ENCODE measurements at regions not wholly inside any gene's neighbourhood (a gene's known extent, or its start where the extent isn't known, plus 50 kb on each side); places are given as distances from the start of the nearest gene placed in this dataset.
"Not testable (repeated sequence)": the region's sequence is repeated elsewhere in the genome, so short reads cannot be mapped to it uniquely, and the experiment has no call there.

DNA sequence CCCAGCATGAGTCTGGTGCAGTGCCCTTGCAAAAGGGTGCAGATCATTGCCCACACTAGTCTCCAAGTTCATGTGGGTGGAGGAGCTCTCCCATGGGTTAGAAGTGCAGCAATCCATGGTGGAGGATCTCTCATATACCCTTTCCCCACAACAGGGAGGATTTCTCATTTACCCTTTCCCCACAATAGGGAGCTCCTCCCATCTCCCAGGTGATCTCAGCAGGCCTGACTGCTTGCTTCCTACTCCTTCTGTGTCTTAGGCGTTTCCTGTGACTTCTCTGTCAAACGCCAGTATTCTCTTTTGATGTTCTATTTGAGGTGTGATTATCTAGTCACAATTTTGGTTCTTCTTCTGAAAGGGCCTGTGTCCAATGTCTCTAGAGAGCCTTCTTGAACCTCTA, 133.8 kb upstream of the RFX3 start:
- no peak for DNase-seq

DNA sequence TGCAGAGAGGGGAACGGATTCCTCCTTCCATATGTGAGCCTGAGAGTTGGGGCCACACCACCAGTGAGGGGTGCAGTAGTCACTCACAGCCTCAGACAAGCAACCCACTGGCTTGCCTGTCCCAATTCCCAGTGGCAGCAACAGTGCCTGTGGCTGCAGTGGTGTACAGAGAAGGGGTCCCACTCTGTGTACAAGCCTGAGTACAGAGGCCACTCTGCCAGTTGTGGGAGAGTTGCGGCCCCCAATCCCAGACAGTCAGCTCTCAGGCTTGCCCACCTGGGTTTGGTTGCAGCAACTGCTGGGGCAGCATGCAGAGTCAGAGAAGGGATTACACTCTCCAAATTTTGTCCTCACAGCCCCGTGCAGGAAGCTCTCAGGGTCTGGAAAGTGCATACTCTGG, 133.2 kb upstream of the RFX3 start:
- no peak for DNase-seq

DNA sequence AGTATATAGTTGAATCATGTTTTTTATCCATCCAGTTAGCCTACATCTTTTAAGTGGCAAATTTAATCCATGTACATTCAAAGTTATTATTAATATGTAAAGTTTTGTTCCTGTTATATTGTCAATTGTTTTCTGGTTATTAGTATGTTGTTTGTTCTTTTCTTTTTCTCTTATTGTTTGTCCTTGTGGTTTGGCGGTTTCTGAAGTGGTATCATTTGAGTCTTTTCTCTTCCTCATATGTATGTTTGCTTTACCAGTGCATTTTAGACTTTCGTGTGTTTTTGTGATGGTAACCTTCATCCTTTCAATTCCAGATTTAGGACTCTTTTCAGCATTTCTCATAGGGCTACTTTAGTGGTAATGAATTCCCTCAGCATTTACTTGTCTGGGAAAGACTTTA, 130.4 kb upstream of the RFX3 start:
- DNase-seq = no peak

DNA sequence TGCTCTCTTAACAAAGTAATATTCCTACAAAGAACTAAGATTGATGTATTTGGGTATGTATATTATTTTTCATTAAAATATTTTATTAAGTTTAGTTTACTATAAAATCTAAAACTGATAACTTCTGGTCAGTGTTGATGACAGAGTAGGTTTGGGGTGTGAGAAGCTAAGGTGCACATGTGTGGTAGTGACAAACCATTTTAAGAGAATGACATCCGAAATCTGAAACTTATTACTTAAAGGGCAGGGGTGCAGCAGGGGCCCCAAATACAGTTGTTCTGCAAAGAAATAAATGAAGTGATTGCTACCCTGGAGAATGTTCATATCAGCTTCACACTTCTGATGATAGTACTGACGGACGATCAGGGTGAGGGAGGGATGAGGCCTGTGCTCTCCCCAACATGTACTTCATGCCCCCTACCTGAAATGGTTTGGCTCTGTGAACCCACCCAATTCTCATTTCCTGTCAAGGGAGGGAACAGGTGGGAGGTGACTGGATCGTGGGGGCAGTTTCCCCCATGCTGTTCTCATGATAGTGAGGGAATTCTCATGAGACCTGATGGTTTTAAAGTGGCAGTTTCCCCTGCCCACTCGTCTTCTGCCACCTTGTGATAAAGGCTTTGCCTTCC, 125.3 kb upstream of the RFX3 start:
- no peak for DNase-seq

DNA sequence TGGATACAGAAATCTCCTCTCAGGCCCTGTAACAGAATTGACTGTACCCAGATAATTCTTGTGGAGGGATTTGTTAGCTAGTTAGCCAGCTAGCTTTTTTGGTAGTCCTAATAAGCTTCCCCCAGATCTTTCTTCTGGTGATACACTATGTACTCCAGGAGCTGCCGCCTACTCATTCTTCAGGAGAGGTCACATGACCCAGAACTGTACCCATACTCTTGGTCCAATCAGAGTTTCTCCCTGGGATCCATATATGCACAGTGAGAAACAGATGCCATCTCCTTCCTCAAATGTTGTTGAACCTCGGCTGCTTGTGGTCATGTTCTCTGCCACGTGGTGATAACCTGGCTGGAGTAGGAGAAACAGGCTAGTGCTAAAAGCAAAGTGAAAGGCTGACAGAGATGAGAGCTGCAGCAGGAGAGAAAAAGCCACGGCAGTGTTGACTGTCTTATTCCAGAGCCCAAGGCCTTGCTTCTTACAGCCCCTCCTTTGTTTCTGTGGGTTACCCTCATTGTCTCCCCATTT, 123.0 kb upstream of the RFX3 start:
- DNase-seq = no peak

DNA sequence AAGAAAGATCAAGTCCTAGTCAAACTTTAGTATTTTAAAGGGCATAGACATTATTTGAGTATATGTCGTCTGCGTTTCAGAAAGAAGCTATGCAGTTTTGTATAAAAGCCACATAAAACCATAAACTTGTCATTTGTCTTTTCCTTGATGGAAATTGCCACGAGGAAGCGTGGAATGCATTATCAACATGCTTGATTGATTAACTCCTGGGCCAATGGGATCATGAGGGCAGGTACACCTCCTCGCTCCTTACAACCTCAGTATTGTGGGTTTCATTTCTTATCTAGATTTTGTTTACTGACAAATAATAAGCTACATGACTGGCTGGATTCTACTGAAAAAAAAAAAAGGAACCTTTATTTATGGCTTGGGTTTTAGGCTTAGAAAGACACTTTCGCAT, 122.5 kb upstream of the RFX3 start:
- DNase-seq = no peak

DNA sequence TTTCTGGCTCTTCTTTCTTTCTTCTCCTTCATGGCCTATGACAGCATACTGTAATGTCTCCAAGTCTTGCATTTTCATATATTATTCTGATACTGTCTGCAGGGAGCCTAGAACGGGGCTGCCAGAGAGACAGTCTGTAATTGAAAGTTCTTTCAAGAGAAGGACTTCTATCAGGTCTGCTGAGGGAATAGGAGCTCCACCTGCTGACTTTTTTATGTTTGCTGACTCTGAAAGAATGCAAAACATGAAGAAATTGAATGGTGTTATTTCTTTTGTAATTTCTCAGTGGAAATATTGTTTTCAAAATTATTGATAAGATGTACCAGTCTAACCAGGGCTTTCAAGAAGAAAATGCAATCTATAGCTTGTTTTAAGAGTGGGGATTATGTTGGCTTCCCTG, 121.9 kb upstream of the RFX3 start:
- no peak for DNase-seq

DNA sequence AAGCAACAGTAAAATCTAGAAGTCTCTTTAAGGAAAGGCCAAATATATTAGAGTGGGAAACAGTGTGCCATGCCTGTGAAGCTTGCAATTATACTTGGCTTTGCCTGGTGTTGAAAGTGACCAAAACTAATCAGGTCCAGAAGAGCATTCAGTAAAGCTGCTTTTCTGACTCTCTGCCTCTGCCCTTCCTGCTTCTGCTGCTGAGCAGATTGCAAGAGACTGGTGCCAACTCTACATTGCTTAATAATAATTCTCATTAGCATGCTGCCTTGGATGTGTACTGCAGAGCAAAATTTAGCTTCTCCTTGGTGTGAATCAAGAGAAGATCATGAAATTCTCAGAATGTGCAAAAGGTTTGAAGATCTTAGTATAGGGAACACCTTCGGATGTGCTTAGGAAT, 120.4 kb upstream of the RFX3 start:
- DNase-seq = no peak

DNA sequence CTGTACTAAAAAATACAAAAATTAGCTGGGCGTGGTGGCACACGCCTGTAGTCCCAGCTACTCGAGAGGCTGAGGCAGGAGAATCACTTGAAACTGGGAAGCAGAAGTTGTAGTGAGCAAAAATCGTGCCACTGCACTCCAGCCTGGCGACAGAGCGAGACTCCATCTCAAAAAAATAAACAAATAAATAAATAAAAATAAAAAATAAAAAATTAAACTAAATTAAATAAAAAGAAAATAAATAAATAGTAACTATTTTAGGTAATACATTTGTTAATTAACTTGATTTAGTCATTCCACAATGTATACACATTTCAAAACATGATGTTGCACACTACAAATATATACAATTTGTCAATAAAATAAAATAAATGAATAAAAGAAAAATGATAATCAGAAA, 116.3 kb upstream of the RFX3 start:
- not testable (repeated sequence) for DNase-seq

DNA sequence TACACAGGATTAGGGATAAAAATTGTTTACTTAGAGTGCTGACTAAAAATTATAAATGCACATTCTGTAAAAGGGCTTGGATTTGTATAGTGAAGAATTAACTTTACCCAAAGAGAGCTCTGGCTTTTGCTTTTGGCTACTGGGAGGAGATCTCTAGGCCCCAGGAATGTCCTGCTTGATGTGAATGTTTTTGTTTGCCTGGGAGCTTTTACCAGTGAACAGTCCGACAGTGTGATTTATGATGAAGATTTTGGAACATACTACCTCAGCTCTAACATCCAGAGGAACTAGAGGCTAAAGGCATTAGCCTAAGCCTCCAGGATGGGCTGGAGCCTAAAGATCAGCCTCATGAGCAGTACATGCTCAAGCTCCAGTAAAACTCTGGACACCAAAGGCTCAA, 103.7 kb upstream of the RFX3 start:
- DNase-seq = no peak

DNA sequence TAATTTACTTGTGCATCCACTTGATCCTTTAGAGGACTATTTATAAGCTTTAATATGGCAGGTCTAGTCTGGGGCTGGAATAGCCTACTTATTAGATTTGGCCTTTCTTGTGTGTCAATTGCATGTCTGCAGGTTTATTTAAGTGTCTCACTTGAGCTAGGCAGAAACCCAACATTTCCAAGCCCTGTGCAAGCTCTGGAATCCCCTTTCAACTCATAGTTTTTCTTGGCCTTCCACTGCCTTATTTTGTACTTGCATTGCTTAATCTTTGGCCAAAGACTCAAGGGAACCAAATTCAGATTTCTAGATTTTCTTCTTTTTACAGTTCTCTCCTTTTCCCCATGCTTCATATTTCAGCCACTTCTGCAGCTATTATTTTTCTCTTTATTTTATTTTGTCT, 102.4 kb upstream of the RFX3 start:
- no peak for DNase-seq

DNA sequence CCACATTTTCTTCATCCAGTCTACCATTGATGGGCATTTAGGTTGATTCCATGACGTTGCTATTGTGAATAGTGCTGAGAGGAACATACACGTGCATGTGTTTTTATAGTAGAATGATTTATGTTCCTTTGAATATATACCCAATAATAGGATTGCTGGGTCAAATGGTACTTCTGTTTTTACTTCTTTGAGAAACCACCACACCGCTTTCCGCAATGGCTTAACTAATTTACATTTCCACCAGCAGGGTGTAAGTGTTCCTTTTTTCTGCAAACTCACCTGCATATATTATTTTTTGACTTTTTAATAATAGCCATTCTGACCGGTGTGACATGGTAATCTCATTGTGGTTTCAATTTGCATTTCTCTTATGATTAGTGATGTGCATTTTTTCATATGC, 82.2 kb upstream of the RFX3 start:
- DNase-seq = no peak

DNA sequence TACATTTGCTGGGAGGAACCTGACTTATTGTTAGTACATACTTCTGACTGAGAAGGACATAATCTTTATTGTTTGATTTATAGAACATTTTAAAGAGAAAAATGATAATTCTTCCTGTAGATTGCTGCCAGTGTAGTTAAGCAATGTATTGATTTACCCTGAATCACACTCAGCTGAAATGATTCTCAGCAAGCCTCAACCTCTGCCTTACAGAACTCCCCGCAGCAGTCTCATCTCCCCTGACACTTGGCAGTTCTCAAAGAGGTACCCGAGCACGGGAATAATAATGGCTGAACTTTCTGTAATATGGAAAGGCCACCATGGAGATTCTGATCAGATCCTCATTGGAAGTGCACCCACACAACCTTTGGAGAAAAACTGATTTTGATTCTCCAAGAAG, 74.9 kb upstream of the RFX3 start:
- DNase-seq = no peak

DNA sequence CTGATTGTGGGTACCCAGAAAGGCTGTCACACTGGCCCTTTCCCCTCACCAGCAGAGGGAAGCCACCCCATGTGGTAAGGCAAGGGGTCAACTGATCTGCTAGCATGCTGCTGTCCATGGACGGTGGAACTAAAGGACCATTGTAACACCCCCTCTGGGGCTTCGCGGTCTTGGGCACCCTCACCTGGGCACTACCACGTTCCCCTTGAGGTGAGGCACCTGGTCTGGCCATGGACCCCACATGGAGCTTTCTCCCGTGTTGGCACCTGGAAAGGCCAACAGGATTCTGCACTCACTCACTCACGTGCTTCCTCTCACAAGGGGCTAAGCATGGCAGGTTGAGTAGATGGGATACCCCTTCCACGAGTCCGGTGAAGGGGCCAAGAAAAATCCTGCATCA, 72.0 kb upstream of the RFX3 start:
- no peak for DNase-seq

DNA sequence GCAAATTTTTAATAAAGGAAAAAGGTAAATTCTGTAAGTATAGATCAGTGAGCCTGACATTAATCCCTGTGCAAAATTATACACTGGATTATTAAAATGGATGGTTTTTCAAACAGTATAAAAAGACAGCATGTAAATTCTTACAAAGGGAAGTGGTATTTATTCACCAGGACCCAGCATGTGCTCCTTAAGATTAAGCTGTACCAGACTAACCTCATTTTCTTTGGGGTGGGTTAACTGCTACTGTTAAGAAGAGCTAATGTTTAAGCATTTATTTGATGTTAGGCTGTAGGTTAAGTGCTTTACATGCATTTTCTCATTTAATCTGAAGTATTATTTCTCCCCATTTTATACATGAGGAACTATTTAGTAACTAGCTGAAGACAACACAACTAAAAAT, 60.3 kb upstream of the RFX3 start:
- no peak for DNase-seq

DNA sequence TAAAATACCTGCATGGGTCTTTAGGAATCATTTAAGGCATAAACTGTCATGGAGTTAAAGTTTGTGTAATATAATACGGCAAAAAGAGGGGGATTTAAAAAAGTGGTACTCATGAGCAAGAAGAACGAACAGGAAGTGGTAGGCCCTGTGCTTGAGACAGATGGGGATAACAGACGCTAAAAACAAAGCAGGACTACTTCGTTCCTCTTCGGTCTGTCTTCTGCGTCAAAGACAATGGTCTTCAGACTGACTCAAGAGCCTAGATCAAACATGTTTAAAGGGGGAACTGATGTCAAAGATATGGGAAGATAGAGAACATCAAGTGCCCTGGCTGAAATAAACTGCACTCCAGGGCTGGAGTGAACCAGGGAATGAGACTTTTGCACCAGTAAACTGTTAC, 59.8 kb upstream of the RFX3 start:
- no peak for DNase-seq

DNA sequence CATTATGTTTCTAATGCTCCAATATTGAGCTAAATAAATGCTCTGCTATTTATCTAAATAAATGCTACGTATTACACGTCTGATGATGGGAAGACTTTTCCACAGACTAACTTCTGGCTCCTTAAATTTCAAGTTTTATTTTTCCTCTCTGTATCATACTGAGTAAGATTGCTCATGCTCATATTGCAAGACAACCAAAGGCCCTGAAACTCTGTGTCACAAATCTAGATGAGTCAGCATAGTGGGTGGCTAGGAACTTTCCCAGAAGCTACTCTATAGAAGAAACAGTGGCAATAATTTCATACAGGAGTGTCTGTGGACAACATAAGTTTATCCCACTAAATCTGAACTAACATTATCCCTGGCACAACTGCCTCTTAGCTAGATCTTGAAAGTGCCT, 53.0 kb upstream of the RFX3 start:
- no peak for DNase-seq

DNA sequence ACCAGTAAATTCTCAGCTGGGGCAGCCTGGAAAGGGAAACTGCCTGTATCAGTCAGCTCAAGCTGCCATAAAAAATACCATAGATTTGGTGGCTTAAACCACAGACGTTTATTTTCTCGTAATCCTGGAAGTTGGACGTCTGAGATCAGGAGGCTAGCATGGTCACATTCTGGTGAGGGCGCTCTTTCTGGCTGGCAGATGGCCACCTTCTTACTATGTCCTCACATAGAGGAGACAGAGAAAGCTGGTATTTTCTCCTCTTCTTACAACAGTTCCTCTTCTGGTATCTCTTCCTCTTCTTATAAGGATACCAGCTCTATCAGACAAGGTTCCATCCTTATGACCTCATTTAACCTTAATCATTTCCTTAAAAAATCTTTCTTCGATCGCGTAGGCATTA, 50.5 kb upstream of the RFX3 start:
- no peak for DNase-seq

DNA sequence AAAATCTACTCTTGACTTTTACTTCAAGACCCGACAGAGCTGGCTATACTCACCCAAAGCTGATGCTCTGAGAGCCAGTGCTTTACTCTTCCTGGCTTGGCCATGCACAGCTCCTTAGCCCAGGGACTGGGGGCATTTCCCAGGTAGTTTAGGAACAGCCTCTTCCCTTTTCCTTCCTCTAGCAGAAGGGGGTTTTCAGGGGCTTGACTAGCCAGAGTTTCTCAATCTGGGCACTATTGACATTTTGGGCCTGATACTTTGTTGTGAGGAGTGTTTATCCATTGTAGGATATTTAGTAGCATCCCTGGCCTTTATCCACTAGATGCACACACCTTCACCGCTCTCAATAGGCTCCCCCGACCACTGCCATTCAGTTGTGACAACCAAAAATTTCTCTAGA, 50.0 kb upstream of the RFX3 start:
- DNase-seq = no peak

Data from left kidney (tissue), 1 donor.